Peyer's patch (tissue), 4 donors: ENCODE measurements at regions not wholly inside any gene's neighbourhood (a gene's known extent, or its start where the extent isn't known, plus 50 kb on each side); places are given as distances from the start of the nearest gene placed in this dataset.
"Not testable (repeated sequence)": the region's sequence is repeated elsewhere in the genome, so short reads cannot be mapped to it uniquely, and the experiment has no call there.

ENCODE experiments used
- DNase-seq, 3 donors: peaks; one replicate each; pipeline ENCODE4 v3.0.0-alpha.2; 2017 to 2019
- H3K27ac ChIP-seq, 4 donors: fragments of 200-600 bp; sonication (generic); one replicate each; pipeline ENCODE4 v1.5.1; 2016 to 2019
- H3K27me3 ChIP-seq, 2 donors: fragments of 200-600 bp; sonication (generic); one replicate each; pipeline ENCODE4 v1.5.1; 2019
- H3K36me3 ChIP-seq, 3 donors: fragments of 200-600 bp; sonication (generic); one replicate each; pipeline ENCODE4 v1.5.1; 2016 to 2019
- H3K4me1 ChIP-seq, 4 donors: fragments of 200-600 bp; sonication (generic); one replicate each; pipeline ENCODE4 v1.5.1; 2016 to 2019
- H3K4me3 ChIP-seq, 4 donors: fragments of 200-600 bp; sonication (generic); 1 replicate in 3 of 4; 2 replicates in 1 of 4; pipeline ENCODE4 v1.5.1; 2016 to 2019; ENCODE audit warnings: mild to moderate bottlenecking in 1 of 4
- H3K9me3 ChIP-seq, 4 donors: fragments of 200-600 bp; sonication (generic); one replicate each; pipeline ENCODE4 v1.5.1; 2016 to 2019; ENCODE audit warnings: mild to moderate bottlenecking in 1 of 4
- CTCF ChIP-seq, 6 experiments: fragments of 450-650 bp in 4 of 6; fragments of 200-600 bp in 2 of 6; sonication (generic) in 1 of 6; IDR thresholded peaks; one replicate each; pipeline ENCODE4 v1.5.1; 2017 to 2019; ENCODE audit warnings: antibody characterized with exemption in 6 of 6, mild to moderate bottlenecking in 3 of 6, moderate library complexity in 1 of 6
- POLR2A ChIP-seq, 2 donors: fragments of 450-650 bp; IDR thresholded peaks; one replicate each; pipeline ENCODE4 v1.5.1; 2017; ENCODE audit warnings: antibody characterized with exemption in 2 of 2, mild to moderate bottlenecking in 2 of 2, moderate library complexity in 2 of 2

DNA sequence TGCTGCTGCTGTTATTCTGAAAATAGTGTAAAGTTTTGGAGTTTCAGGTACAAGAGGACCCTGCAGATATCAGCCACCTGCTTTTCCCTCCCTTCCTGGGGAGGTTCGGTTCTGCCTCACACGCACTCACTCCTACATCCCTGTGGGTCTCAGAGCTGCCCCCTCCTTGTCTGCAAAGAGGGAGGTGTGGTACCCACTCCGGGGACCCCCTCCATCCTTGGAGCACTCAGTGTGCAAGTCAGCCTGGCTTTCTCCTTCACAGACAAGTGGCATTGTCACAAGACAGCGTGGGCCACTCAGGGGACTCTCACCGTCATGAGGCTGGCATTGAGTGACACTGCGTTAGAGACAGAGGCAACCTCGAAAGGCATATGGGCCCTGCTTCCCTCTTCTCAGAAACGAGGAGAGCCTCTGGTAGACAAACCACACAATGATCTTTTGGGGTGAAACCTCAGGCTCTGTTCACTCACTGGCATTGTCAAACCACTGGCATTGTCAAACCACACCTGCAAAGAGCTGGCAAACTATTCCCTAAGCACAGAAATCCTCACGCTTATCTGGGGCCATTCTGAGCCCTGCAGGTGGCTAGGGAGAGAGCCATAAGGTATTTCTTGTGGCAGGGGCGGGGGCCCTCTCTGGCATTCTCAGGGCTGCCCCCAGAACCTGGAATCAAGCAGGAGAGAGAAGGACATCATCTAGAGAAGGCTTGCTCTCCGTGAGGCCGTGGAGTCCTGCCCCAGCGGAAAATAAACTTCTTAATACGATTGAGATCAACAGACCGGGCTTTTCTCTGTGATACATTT lies 285.0 kb downstream of the SHOX start:
- peaks cover 0 to 5% (median 0%) of the 10 kb centered on the region in 4 donors for H3K9me3 ChIP-seq
- H3K27ac ChIP-seq = no peak overlapping the region
- TF ChIP-seq POLR2A (IDR thresholded peaks at IDR 0.05) (no peak), CTCF (IDR thresholded peaks at IDR 0.05) (no peak)
- DNase-seq = no peak
- H3K27me3 ChIP-seq = no peaks in the 10 kb centered on the region
- H3K4me1 ChIP-seq = no peaks in the 10 kb centered on the region
- H3K4me3 ChIP-seq = no peak overlapping the region
- no peaks in the 10 kb centered on the region for H3K36me3 ChIP-seq

DNA sequence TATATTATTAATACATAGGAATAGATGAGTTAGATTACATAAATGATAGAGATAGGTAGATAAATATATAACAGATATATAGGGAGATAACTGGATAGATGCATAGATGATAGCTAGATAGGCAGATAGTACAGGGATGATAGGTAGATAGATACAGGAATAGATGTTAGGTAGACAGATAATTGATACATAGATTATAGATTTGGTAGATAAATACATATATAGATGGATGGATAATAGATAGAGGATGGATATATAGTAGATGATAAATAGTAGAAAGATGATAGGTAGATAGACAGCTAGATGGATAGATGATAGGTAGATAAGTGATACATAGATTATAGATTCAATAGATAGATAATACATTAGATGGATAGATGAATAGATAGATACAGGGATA lies 283.6 kb downstream of the SHOX start:
- Histone ChIP-seq H3K36me3 (no peaks in the 10 kb centered on the region), H3K4me1 (no peaks in the 10 kb centered on the region)

GRCh38 chrX:912677-913076 lies 282.1 kb downstream of the SHOX start:
- no peaks in the 10 kb centered on the region for H3K4me1 ChIP-seq
- no peak for DNase-seq
- H3K27me3 ChIP-seq = no peaks in the 10 kb centered on the region
- no peak overlapping the region for H3K4me3 ChIP-seq
- no peaks in the 10 kb centered on the region for H3K36me3 ChIP-seq
- H3K27ac ChIP-seq = no peak overlapping the region
- TF ChIP-seq CTCF (IDR thresholded peaks at IDR 0.05) (no peak), POLR2A (IDR thresholded peaks at IDR 0.05) (no peak)
- peaks cover 0 to 5% (median 0%) of the 10 kb centered on the region in 4 donors for H3K9me3 ChIP-seq

More for the DNA sequence above, 283.6 kb downstream of the SHOX start:
- no peaks in the 10 kb centered on the region for H3K27me3 ChIP-seq
- H3K4me3 ChIP-seq = no peak overlapping the region
- peaks cover 0 to 5% (median 0%) of the 10 kb centered on the region in 4 donors for H3K9me3 ChIP-seq
- no peak overlapping the region for H3K27ac ChIP-seq
- no peak for DNase-seq
- TF ChIP-seq CTCF (IDR thresholded peaks at IDR 0.05) (no peak), POLR2A (IDR thresholded peaks at IDR 0.05) (no peak)

- H3K4me1 ChIP-seq, H3K27ac ChIP-seq, DNase-seq, H3K9me3 ChIP-seq, H3K27me3 ChIP-seq, H3K4me3 ChIP-seq, H3K36me3 ChIP-seq: not testable (repeated sequence)
Measured at GRCh38 chrX:909068-909467, 278.5 kb downstream of the SHOX start.

DNA sequence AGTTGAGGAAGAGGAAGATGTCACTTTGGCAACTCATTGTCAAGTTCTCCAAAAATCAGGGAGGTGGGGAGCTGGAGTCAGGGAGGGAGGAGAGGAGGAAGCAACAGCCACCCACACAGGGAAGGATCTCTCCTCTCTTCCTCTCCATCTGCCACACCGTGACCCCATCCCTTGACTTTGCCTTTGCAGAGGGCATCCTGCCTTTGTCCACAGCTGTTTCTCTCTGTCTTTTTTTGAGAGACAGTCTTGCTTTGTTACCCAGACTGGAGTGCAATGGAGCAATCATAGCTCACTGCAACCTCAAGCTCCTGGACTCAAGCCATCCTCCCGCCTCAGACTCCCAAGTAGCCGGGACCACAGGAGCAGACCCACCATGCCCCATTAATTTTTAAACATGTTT lies 276.0 kb downstream of the SHOX start:
- Histone ChIP-seq H3K9me3 (peaks cover 0 to 4% (median 0%) of the 10 kb centered on the region in 4 donors), H3K27me3 (no peaks in the 10 kb centered on the region), H3K4me3 (no peak overlapping the region), H3K36me3 (no peaks in the 10 kb centered on the region), H3K4me1 (no peaks in the 10 kb centered on the region), H3K27ac (no peak overlapping the region)
- no peak for DNase-seq
- TF ChIP-seq POLR2A (IDR thresholded peaks at IDR 0.05) = no peak
- no peak for TF ChIP-seq CTCF (IDR thresholded peaks at IDR 0.05)

GRCh38 chrX:905848-906566 lies 275.4 kb downstream of the SHOX start:
- Histone ChIP-seq H3K27me3 (no peaks in the 10 kb centered on the region), H3K36me3 (no peaks in the 10 kb centered on the region), H3K9me3 (peaks cover 0 to 4% (median 0%) of the 10 kb centered on the region in 4 donors), H3K4me1 (no peaks in the 10 kb centered on the region), H3K27ac (no peak overlapping the region), H3K4me3 (no peak overlapping the region)
- no peak for DNase-seq
- TF ChIP-seq CTCF (IDR thresholded peaks at IDR 0.05) (no peak), POLR2A (IDR thresholded peaks at IDR 0.05) (no peak)
